Glutamatergic neuron (in vitro differentiated cells): ENCODE measurements at regions not wholly inside any gene's neighbourhood (a gene's known extent, or its start where the extent isn't known, plus 50 kb on each side); places are given as distances from the start of the nearest gene placed in this dataset.

Source experiments
- DNase-seq: peaks from one replicate; pipeline ENCODE4 v3.0.0; 2022
- H3K27ac Mint-ChIP-seq: one replicate; pipeline ENCODE4 v1.8.0; 2020; ENCODE audit warnings: mild to moderate bottlenecking, mixed read lengths, inconsistent platforms; ENCODE audit not compliant: unreplicated experiment
- H3K27me3 Mint-ChIP-seq: one replicate; pipeline ENCODE4 v1.8.0; 2020; ENCODE audit warnings: mild to moderate bottlenecking, moderate library complexity, mixed read lengths, inconsistent platforms; ENCODE audit not compliant: unreplicated experiment
- H3K36me3 Mint-ChIP-seq: one replicate; pipeline ENCODE4 v1.8.0; 2020; ENCODE audit warnings: mild to moderate bottlenecking, mixed read lengths, inconsistent platforms; ENCODE audit not compliant: unreplicated experiment
- H3K4me1 Mint-ChIP-seq: one replicate; pipeline ENCODE4 v1.8.0; 2020; ENCODE audit warnings: mild to moderate bottlenecking, low read depth, mixed read lengths, inconsistent platforms; ENCODE audit not compliant: unreplicated experiment
- H3K4me3 Mint-ChIP-seq: one replicate; pipeline ENCODE4 v1.8.0; 2020; ENCODE audit warnings: mild to moderate bottlenecking, mixed read lengths, inconsistent platforms; ENCODE audit not compliant: unreplicated experiment
- H3K9me3 Mint-ChIP-seq: one replicate; pipeline ENCODE4 v1.8.0; 2020; ENCODE audit warnings: mild to moderate bottlenecking, moderate library complexity, mixed read lengths, inconsistent platforms; ENCODE audit not compliant: unreplicated experiment
- TF ChIP-seq, protein P1 (sequence below): fragments of 200-600 bp; sonication (generic); IDR thresholded peaks from one replicate; pipeline ENCODE4 v1.5.0; 2021; ENCODE audit not compliant: partially characterized antibody, unreplicated experiment

DNA sequence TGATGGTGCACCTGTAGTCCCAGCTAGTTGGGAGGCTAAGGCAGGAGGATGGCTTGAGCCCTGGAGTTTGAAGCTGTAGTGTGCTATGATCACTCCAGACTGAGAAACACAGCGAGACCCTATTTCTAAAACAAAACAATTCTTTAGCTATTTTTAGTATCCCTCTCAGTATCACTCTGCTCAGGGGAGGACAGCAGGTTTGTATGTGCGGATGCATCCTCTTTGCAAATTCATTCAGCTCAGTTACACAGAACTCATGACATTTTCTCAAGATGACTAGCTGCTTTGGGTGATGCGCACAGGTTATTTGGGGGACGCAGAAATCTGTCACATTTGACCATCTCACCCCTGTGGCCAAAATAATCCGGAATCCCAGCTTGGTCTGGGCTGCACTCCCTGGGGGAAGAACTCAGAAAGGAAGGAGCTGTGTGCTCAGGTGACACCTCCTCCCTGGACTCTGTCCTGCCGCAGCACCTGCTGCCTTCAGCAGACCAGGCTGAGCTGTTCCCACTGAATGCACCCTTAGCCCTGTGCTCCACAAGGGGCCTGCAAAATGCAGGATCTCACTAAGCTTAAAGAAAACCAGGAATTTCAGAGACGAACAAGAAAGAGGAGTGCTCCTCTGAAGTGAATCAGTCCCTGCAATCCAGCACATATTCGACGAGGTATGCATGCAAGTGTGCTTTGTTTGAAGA, 89.5 kb upstream of the PGBD5 start:
- TF ChIP-seq, protein P1, sequence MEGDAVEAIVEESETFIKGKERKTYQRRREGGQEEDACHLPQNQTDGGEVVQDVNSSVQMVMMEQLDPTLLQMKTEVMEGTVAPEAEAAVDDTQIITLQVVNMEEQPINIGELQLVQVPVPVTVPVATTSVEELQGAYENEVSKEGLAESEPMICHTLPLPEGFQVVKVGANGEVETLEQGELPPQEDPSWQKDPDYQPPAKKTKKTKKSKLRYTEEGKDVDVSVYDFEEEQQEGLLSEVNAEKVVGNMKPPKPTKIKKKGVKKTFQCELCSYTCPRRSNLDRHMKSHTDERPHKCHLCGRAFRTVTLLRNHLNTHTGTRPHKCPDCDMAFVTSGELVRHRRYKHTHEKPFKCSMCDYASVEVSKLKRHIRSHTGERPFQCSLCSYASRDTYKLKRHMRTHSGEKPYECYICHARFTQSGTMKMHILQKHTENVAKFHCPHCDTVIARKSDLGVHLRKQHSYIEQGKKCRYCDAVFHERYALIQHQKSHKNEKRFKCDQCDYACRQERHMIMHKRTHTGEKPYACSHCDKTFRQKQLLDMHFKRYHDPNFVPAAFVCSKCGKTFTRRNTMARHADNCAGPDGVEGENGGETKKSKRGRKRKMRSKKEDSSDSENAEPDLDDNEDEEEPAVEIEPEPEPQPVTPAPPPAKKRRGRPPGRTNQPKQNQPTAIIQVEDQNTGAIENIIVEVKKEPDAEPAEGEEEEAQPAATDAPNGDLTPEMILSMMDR, result no peak
- H3K9me3 Mint-ChIP-seq, result no peaks in the 10 kb centered on the region
- H3K4me3 Mint-ChIP-seq, result no peak overlapping the region
- no peaks in the 10 kb centered on the region for H3K27me3 Mint-ChIP-seq
- H3K27ac Mint-ChIP-seq, result no peak overlapping the region
- H3K4me1 Mint-ChIP-seq, result peaks cover 4% of the 10 kb centered on the region
- DNase-seq, result no peak
- H3K36me3 Mint-ChIP-seq, result no peaks in the 10 kb centered on the region

DNA sequence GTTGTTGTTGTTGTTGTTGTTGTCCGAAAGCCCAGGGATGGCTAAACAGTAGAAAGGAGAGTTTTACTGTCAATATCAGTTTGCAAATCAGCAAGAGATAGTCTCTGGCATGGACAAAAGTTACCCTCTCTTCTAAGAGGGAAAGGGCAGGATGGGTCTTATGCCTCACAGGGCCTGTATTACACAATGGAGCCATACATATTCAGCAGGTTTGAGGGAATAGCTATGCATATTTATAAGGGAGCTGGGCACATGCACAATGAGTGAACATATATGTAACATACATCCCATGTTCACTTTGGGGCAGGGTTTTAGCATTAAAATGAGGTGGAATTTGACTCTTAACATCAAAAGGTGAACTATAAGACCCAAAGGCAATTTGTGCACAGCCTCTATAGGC, 84.4 kb upstream of the PGBD5 start:
- Mint-ChIP-seq H3K9me3 (no peaks in the 10 kb centered on the region), H3K36me3 (no peaks in the 10 kb centered on the region), H3K27ac (no peak overlapping the region), H3K4me1 (no peaks in the 10 kb centered on the region), H3K4me3 (no peak overlapping the region), H3K27me3 (no peaks in the 10 kb centered on the region)
- TF ChIP-seq, protein P1, result no peak
- no peak for DNase-seq

DNA sequence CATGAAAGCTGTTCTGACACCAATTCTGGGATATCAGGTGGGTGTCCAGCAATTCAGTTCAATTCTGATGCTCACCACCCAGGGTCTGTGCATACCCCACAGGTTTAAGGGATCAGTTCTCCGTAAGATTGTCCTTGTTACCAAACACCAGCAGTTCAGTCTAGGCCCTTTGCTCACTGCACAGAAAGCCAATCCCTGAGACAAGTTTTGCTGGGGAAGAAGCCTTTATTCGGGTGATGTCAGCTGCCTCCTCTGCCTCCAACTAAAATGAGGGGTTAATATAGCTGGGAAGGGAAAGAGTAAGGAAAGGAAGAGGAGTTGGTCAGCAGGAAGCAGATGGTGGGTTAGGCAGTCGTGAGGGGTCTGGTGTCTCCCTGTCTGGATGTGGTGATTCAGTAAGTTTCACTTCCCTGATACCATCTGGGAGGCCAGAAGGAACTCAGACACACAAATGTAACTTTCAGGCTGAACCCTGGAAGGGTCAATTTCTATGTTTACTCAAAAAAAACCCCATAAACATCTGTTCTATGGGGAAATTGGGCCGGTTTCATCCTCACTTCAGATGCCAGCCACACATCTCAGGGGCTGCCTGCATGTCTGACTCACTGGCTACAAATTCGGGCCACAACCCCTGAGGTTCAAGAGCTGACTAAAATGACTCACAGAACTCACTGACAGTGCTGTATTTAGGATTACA, 83.3 kb upstream of the PGBD5 start:
- H3K36me3 Mint-ChIP-seq, result no peaks in the 10 kb centered on the region
- H3K27me3 Mint-ChIP-seq, result no peaks in the 10 kb centered on the region
- no peak overlapping the region for H3K4me3 Mint-ChIP-seq
- DNase-seq, result no peak
- H3K4me1 Mint-ChIP-seq, result no peaks in the 10 kb centered on the region
- no peak overlapping the region for H3K27ac Mint-ChIP-seq
- TF ChIP-seq, protein P1, result no peak
- H3K9me3 Mint-ChIP-seq, result no peaks in the 10 kb centered on the region

DNA sequence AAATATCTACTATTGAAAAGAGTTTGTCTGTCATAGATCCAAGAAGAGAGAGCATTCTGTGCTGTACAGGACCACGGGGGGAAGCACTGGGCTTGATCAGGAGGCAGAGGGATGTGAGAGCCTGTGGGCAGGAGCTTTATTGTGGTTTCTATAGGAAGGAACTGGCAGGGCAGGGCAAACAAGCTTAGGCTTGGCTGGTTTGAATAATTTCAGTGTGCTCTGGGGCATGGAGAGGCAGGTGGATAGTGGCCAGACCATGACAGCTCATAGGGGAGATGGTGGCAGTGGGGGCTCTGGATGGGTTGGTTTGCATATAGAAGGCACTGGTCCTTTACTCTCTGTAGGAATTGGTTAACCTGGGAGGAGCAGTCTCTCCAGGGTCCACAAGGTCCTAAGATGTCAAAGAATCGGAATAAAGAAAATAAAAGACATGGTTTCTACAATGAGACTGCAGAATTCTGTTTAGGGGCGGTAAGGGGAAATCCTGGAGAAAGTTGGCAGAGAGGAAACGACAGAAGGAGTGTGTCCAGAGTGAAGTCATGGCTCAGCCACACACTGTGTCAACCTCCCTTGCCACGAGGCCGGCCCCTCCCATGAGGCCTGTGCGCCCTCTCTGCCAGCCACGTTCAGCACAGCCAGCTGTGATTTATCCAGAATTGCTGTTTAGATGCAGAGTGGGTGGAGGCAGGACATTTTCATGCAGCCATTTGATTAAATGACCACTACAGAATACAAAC, 81.7 kb upstream of the PGBD5 start:
- Mint-ChIP-seq H3K4me1 (no peaks in the 10 kb centered on the region), H3K9me3 (no peaks in the 10 kb centered on the region), H3K4me3 (no peak overlapping the region), H3K27ac (no peak overlapping the region), H3K27me3 (no peaks in the 10 kb centered on the region), H3K36me3 (no peaks in the 10 kb centered on the region)
- no peak for DNase-seq
- TF ChIP-seq, protein P1, result no peak
